ENCODE measurements at regions not wholly inside any gene's neighbourhood (a gene's known extent, or its start where the extent isn't known, plus 50 kb on each side); places are given as distances from the start of the nearest gene placed in this dataset.

DNA sequence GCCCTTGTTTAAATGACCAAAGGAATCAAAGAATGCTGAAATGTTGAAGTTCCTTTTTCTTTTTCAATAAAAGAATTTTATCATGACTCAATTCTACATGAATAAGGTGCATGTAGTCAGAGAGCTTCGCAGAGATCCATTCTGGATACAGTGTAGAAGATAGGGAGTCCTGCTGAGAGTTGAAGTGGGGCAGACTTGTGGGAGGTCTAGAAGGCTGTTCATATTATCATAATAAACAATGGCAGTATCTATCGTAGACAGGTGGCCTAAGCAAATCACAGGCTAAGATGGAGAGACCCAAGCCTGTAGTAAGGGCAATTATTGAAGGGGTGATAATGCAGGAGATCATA lies 1322.0 kb upstream of the CELF4 start:
- TF ChIP-seq, protein P1, sequence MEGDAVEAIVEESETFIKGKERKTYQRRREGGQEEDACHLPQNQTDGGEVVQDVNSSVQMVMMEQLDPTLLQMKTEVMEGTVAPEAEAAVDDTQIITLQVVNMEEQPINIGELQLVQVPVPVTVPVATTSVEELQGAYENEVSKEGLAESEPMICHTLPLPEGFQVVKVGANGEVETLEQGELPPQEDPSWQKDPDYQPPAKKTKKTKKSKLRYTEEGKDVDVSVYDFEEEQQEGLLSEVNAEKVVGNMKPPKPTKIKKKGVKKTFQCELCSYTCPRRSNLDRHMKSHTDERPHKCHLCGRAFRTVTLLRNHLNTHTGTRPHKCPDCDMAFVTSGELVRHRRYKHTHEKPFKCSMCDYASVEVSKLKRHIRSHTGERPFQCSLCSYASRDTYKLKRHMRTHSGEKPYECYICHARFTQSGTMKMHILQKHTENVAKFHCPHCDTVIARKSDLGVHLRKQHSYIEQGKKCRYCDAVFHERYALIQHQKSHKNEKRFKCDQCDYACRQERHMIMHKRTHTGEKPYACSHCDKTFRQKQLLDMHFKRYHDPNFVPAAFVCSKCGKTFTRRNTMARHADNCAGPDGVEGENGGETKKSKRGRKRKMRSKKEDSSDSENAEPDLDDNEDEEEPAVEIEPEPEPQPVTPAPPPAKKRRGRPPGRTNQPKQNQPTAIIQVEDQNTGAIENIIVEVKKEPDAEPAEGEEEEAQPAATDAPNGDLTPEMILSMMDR (IDR thresholded peaks at IDR 0.05): no peak
- TF ChIP-seq EP300 (IDR thresholded peaks at IDR 0.05): no peak
